Stimulated activated CD4-positive, alpha-beta T cell treated with anti-CD3 and anti-CD28 coated beads, TNF-alpha, amount 100 ng/mL, for 4 hours (primary cell): ENCODE measurements at regions not wholly inside any gene's neighbourhood (a gene's known extent, or its start where the extent isn't known, plus 50 kb on each side); places are given as distances from the start of the nearest gene placed in this dataset.

Source experiments
- DNase-seq, 3 experiments: peaks; one replicate each; pipeline ENCODE4 v3.0.0-alpha.2; 2020; ENCODE audit warnings: low read depth in 3 of 3

- no peak for DNase-seq
Measured at GRCh38 chr10:8975535-8975934, 921.0 kb downstream of the GATA3 start.

- DNase-seq = no peak
Measured at GRCh38 chr10:8978100-8978499, 923.6 kb downstream of the GATA3 start.

GRCh38 chr10:8979976-8980375 lies 925.5 kb downstream of the GATA3 start:
- DNase-seq = no peak

GRCh38 chr10:8981277-8981676 lies 926.8 kb downstream of the GATA3 start:
- no peak for DNase-seq

GRCh38 chr10:8985651-8986050 lies 931.2 kb downstream of the GATA3 start:
- DNase-seq = no peak

- no peak for DNase-seq
Measured at GRCh38 chr10:8986975-8987374, 932.5 kb downstream of the GATA3 start.

GRCh38 chr10:8987712-8988111 lies 933.2 kb downstream of the GATA3 start:
- DNase-seq = no peak

- DNase-seq = no peak
Measured at GRCh38 chr10:8990280-8990987, 935.9 kb downstream of the GATA3 start.

- DNase-seq = no peak
Measured at GRCh38 chr10:8992009-8992408, 937.5 kb downstream of the GATA3 start.

GRCh38 chr10:8993864-8994263 lies 939.4 kb downstream of the GATA3 start:
- DNase-seq = no peak

- no peak for DNase-seq
Measured at GRCh38 chr10:8998751-8999150, 944.3 kb downstream of the GATA3 start.

GRCh38 chr10:9003122-9003521 lies 948.6 kb downstream of the GATA3 start:
- DNase-seq = no peak

- DNase-seq = no peak
Measured at GRCh38 chr10:9004736-9005135, 950.2 kb downstream of the GATA3 start.

- no peak for DNase-seq
Measured at GRCh38 chr10:9009505-9009904, 955.0 kb downstream of the GATA3 start.

GRCh38 chr10:9010093-9010492 lies 955.6 kb downstream of the GATA3 start:
- DNase-seq = no peak

- DNase-seq = no peak
Measured at GRCh38 chr10:9010931-9011670, 956.6 kb downstream of the GATA3 start.

- DNase-seq = no peak
Measured at GRCh38 chr10:9012312-9012711, 957.8 kb downstream of the GATA3 start.

- no peak for DNase-seq
Measured at GRCh38 chr10:9015005-9015404, 960.5 kb downstream of the GATA3 start.

GRCh38 chr10:9015447-9015846 lies 961.0 kb downstream of the GATA3 start:
- no peak for DNase-seq

GRCh38 chr10:9016930-9017329 lies 962.4 kb downstream of the GATA3 start:
- no peak for DNase-seq

GRCh38 chr10:9018195-9019173 lies 964.0 kb downstream of the GATA3 start:
- no peak for DNase-seq

- DNase-seq = no peak
Measured at GRCh38 chr10:9023206-9023605, 968.7 kb downstream of the GATA3 start.
